IPS-20b (cell line): ENCODE measurements at regions not wholly inside any gene's neighbourhood (a gene's known extent, or its start where the extent isn't known, plus 50 kb on each side); places are given as distances from the start of the nearest gene placed in this dataset.
"Not testable (repeated sequence)": the region's sequence is repeated elsewhere in the genome, so short reads cannot be mapped to it uniquely, and the experiment has no call there.

Source experiments
- H3K27ac ChIP-seq: one replicate; pipeline ENCODE4 v1.5.1; 2013; ENCODE audit warnings: low read length
- H3K27me3 ChIP-seq: 2 replicates; pipeline ENCODE4 v1.6.1; 2013; ENCODE audit warnings: mild to moderate bottlenecking, low read length, inconsistent platforms; ENCODE audit not compliant: insufficient read depth
- H3K36me3 ChIP-seq: 2 replicates; pipeline ENCODE4 v1.6.1; 2013; ENCODE audit warnings: low read depth, mild to moderate bottlenecking, inconsistent platforms, low read length, moderate library complexity; ENCODE audit not compliant: insufficient read depth
- H3K4me1 ChIP-seq: 2 replicates; pipeline ENCODE4 v1.6.1; 2013; ENCODE audit warnings: mild to moderate bottlenecking, control low read depth, inconsistent platforms, low read length, moderate library complexity; ENCODE audit not compliant: insufficient read depth
- H3K4me3 ChIP-seq: 2 replicates; pipeline ENCODE4 v1.5.1; 2013; ENCODE audit warnings: mild to moderate bottlenecking, low read length, inconsistent platforms
- H3K9ac ChIP-seq: 2 replicates; pipeline ENCODE4 v1.6.1; 2013; ENCODE audit warnings: low read depth, mild to moderate bottlenecking, inconsistent platforms, low read length, moderate library complexity
- H3K9me3 ChIP-seq: 2 replicates; pipeline ENCODE4 v1.6.1; 2013; ENCODE audit warnings: mild to moderate bottlenecking, low read depth, low read length, inconsistent platforms; ENCODE audit not compliant: insufficient read depth

DNA sequence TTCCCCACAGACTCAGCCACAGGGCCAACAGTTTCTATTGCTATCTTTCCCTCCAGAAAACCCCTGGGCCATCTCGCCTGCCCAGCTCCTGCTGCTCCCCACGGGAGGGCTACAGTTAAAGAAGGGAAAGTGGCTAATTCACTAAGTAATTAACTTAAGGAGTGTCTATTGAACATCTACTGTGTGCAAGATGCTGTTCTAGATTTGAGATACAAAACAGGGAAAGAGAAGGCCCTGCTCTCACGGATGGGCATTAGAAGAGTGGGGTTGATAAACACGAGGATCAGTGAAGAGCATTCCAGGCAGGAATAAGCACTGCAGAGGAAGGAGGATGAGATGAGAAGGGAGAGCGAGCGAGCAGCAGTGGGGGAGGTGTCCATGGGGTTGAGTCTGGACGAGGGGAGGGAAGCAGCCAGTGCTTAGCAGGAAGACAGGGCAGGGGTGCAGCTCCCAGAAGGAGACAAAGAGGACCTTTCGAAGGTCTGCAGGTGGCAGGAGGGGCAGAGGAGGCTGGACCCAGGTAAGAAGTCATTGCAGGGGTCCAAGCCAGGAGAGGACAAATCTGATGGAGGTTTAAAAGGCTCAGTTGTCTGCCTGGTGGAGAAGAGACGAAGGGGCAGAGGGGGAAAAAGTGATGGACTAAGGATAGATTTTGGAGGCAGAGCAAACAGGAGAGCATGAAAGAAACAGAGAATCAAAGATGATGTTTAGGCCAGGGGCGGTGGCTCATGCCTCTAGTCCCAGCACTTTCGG is 64.7 kb downstream of the KLF15 start:
- Histone ChIP-seq H3K9me3 (no peaks in the 10 kb centered on the region), H3K27me3 (peaks cover 36% of the 10 kb centered on the region), H3K4me1 (peaks cover 14% of the 10 kb centered on the region; the same call in 1 of the 2 replicates), H3K9ac (no peak overlapping the region), H3K27ac (no peak overlapping the region), H3K36me3 (no peaks in the 10 kb centered on the region), H3K4me3 (no peak overlapping the region)

DNA sequence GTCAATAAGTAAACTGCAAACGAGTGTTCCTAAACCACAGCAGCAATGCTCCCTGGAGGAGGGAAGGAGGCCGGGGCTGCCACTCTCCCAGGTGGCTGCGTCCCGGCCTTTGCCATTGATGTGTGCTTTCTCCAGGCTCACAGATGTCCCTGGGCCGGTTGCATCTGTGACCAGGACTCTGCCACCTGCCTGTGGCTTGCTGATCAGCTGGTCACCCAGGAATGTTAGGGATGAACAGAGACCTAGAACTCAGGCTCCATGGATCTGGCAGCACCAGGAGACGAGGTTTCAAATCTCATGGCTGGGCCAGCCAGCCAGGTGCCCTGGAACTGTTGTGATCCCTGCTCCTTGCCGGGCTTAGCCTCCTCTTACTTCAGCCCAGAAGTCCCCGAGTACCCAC is 65.7 kb downstream of the KLF15 start:
- H3K27me3 ChIP-seq = peaks cover 46% of the 10 kb centered on the region
- H3K4me3 ChIP-seq = no peak overlapping the region
- peaks cover 19% of the 10 kb centered on the region; the same call in 1 of the 2 replicates for H3K4me1 ChIP-seq
- H3K36me3 ChIP-seq = no peaks in the 10 kb centered on the region
- no peak overlapping the region for H3K27ac ChIP-seq
- H3K9ac ChIP-seq = no peak overlapping the region
- H3K9me3 ChIP-seq = no peaks in the 10 kb centered on the region

DNA sequence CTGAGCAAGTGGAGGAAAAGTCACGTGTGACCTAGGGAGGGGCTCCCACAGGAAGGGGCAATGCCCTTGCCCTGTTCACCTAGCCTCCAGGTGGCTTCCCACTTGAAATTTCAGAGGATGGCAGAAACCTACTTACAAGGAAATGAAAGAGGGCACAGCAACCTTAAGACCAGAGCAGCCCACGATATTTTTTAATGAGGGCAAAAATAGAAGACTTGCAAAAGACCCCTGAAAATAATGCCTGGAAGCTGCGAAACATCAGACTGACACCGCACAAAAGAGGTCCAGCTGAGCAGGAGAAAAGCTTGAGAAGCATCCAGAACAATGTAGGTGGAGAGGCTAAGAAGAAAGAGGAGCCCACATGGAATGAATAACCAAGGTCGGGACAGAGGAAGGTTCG is 66.1 kb downstream of the KLF15 start:
- H3K27ac ChIP-seq = no peak overlapping the region
- H3K27me3 ChIP-seq = peaks cover 48% of the 10 kb centered on the region

DNA sequence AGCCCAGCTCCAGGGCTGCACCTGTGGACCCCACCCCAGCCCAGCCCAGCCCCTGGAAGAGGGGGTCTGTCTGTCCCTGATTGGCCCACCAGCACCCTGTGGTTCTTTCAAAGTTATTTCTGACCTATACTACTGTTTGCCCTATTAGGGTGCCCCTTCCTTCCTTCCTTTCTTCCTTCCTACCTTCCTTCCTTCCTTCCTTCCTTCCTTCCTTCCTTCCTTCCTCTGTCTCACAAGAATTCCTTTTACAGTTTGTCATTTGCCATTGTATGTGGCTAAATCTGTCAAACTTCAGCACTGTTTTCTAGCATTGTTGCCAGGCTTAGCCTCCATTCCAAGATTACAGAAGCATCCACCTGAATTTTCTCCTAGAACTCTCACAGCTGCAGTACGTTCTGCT is 66.9 kb downstream of the KLF15 start:
- Histone ChIP-seq H3K9me3 (no peaks in the 10 kb centered on the region), H3K4me1 (peaks cover 19% of the 10 kb centered on the region; the same call in 1 of the 2 replicates), H3K4me3 (no peak overlapping the region), H3K27me3 (peaks cover 48% of the 10 kb centered on the region), H3K9ac (no peak overlapping the region), H3K27ac (no peak overlapping the region), H3K36me3 (no peaks in the 10 kb centered on the region)

More for the DNA sequence above, 66.1 kb downstream of the KLF15 start:
- no peak overlapping the region for H3K4me3 ChIP-seq
- no peak overlapping the region for H3K9ac ChIP-seq
- H3K9me3 ChIP-seq = no peaks in the 10 kb centered on the region
- H3K36me3 ChIP-seq = no peaks in the 10 kb centered on the region
- H3K4me1 ChIP-seq = peaks cover 19% of the 10 kb centered on the region; the same call in 1 of the 2 replicates

DNA sequence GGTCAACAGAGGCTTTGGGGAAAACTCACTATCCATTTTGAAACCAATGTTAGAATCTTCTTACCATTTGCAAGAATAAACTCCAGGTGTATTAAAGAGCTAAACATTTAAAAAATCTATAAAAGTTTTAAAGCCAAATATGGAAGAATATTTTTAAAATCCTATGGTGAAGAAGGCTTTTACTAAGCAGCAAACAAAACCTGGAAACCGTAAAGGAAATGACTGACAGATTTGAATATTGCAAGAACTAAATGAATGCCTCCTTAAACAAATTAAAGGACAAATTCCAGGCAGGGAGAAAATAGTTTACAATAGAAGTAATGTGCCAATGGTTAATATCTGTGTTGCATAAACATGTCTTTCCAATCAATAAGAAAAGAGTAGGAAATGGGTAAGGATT is 68.1 kb downstream of the KLF15 start:
- H3K27me3 ChIP-seq = peaks cover 48% of the 10 kb centered on the region
- no peaks in the 10 kb centered on the region for H3K9me3 ChIP-seq
- H3K9ac ChIP-seq = no peak overlapping the region
- no peak overlapping the region for H3K4me3 ChIP-seq
- H3K27ac ChIP-seq = no peak overlapping the region
- H3K4me1 ChIP-seq = peaks cover 19% of the 10 kb centered on the region; the same call in 1 of the 2 replicates
- no peaks in the 10 kb centered on the region for H3K36me3 ChIP-seq

DNA sequence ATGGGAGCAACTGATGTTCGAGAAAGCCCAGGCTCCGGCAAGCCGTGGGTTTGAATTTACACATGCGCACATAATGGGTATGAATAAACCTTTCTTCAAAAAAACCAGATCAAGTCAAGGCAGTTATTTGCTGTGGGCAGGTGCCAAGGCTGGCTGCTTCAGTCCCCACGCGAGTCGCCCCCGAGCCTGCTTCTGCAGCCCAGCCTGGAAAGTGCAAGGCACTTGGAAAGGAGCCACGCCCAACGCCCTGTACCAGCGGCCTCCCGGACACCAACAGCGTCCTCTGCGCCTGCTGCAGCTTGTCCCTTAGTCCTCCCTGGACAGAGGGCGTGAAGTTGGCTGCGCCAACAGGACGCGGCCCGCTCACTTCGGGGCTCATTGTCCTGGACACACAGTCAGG is 68.9 kb downstream of the KLF15 start:
- Histone ChIP-seq H3K4me3 (peak overlapping the region; percentile 77), H3K4me1 (peaks cover 19% of the 10 kb centered on the region; the same call in 1 of the 2 replicates), H3K27me3 (peaks cover 48% of the 10 kb centered on the region), H3K9ac (no peak overlapping the region), H3K9me3 (no peaks in the 10 kb centered on the region), H3K27ac (no peak overlapping the region), H3K36me3 (no peaks in the 10 kb centered on the region)

DNA sequence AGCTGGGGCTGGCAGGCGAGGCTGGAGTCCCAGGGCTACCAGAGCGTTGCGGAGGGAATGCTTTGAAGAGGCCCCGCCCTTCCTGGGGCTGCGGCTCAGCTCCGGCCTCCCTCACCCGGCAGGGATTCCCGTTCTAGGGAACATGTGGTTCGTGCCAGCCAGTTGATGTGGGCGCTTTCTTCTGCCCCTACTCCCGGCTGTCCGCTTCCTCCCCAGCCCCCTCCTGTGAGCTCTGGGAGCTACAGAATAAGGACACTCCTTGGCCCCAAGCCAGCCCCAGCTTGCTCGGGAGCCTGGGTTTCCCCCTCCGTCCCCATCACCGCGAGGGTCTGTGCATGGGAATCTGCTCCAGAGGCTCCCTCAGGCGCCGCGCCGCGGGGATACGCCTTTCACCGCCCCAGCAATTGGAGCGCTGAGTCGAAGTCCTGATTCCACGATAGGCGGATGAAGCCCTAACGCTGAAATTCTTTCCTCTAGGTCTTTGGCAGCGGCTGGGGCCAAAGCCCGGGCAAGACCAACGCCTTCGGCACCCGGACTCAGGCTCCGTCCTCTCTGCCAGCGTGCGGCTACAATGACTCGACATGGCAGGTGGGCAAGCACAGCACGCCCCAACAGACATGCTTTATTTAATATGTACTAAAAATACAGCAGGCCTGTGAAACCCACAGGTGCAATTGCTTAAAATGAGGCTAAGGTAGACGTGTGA is 69.5 kb downstream of the KLF15 start:
- Histone ChIP-seq H3K9me3 (no peaks in the 10 kb centered on the region), H3K27ac (no peak overlapping the region), H3K4me1 (peaks cover 19% of the 10 kb centered on the region; the same call in 1 of the 2 replicates), H3K9ac (peak overlapping the region; percentile 67; the same call in 1 of the 2 replicates), H3K27me3 (peaks cover 48% of the 10 kb centered on the region), H3K36me3 (no peaks in the 10 kb centered on the region), H3K4me3 (peak overlapping the region; percentile 77)

DNA sequence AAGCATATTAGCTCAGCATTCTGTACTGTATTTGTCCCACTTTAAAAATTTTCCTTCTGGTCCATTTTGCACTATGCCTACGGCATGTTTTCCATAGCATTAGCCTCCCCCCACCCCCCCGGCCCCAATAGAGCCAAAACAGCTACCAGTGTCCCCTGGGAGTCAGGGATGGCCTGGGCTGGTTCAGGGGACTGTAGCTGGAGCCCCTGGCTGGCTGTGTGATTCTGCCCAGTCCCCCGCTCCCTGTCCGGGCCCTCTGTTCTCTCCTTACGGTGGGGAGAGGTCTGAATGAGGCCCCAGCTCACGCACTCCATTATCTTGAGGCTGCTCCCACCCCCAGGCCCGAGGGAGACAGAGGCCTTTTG is 70.1 kb downstream of the KLF15 start:
- H3K36me3 ChIP-seq = no peaks in the 10 kb centered on the region
- H3K9me3 ChIP-seq = no peaks in the 10 kb centered on the region
- H3K4me3 ChIP-seq = peak overlapping the region; percentile 77; the same call in 1 of the 2 replicates
- H3K9ac ChIP-seq = peak overlapping the region; percentile 67; the same call in 1 of the 2 replicates
- peaks cover 48% of the 10 kb centered on the region for H3K27me3 ChIP-seq
- no peak overlapping the region for H3K27ac ChIP-seq
- H3K4me1 ChIP-seq = peaks cover 16% of the 10 kb centered on the region; the same call in 1 of the 2 replicates

DNA sequence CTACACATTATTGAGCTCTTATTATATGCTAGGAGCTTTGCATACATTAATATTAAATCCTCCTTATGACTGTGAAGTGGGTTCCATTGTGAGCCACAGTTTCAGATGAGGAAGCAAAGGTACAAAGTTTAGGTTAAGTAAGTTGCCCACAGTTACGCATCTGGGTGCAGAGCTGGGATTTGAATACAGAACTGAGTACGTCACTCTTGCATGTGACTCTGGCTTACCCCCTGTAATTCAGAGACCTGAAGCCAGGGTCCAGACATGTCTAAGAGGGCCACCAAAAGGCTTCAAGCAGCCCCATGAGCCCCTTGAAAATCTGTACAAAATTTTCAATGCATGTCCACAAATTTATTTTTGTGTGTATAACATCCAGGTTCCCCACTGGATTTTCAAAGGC is 71.8 kb downstream of the KLF15 start:
- Histone ChIP-seq H3K9ac (no peak overlapping the region), H3K27me3 (peaks cover 41% of the 10 kb centered on the region), H3K36me3 (no peaks in the 10 kb centered on the region), H3K4me3 (no peak overlapping the region), H3K9me3 (no peaks in the 10 kb centered on the region), H3K4me1 (peaks cover 13% of the 10 kb centered on the region; the same call in 1 of the 2 replicates), H3K27ac (no peak overlapping the region)

DNA sequence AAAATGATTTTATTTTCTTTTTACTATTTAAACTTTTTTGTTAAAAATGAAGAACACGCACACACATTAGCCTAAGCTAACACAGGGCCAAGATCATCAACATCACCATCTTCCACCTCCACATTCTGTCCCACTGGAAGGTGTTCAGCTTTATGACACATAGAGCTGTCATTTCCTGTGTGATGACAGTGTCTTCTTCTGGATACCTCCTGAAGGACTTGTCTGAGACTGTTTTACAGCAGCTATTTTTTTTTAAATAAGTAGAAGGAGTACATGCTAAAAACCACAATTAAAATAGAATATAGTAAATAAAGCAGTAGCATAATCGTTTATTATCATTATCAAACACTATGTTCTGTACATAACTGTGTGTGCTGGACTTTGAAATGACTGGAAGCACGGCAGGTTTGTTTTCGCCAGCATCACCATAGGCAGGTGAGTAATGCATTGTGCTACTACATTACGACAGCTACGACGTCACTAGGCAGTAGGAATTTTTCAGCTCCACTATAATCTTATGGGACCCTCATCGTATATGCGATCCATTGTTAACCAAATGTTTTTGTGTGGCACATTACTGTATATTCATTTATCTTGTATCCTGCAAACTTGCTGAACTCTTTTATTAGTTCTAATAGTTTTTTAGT is 72.8 kb downstream of the KLF15 start:
- Histone ChIP-seq H3K27ac (no peak overlapping the region), H3K9ac (no peak overlapping the region), H3K4me3 (no peak overlapping the region), H3K9me3 (no peaks in the 10 kb centered on the region), H3K27me3 (peaks cover 31% of the 10 kb centered on the region), H3K4me1 (peaks cover 8% of the 10 kb centered on the region; the same call in 1 of the 2 replicates), H3K36me3 (no peaks in the 10 kb centered on the region)

DNA sequence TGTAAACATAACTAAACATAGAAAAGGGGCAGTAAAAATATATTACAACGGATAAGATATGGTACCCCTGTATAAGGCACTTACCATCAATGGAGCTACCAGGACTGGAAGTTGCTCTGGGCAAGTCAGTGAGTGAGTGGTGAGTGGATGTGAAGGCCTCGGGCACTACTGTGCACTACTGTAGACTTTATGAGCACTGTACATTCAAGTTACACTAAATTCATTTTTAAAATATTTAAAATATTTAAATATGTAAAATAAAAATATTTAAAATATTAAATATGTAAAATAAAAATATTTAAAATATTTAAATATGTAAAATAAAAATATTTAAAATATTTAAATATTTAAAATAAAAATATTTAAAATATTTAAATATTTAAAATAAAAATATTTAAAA is 73.6 kb downstream of the KLF15 start:
- H3K9me3 ChIP-seq, H3K9ac ChIP-seq, H3K36me3 ChIP-seq, H3K27ac ChIP-seq, H3K4me3 ChIP-seq, H3K4me1 ChIP-seq: not testable (repeated sequence)
- peaks cover 24% of the 10 kb centered on the region for H3K27me3 ChIP-seq
